ENCODE measurements at regions not wholly inside any gene's neighbourhood (a gene's known extent, or its start where the extent isn't known, plus 50 kb on each side); places are given as distances from the start of the nearest gene placed in this dataset.
"Not testable (repeated sequence)": the region's sequence is repeated elsewhere in the genome, so short reads cannot be mapped to it uniquely, and the experiment has no call there.

DNA sequence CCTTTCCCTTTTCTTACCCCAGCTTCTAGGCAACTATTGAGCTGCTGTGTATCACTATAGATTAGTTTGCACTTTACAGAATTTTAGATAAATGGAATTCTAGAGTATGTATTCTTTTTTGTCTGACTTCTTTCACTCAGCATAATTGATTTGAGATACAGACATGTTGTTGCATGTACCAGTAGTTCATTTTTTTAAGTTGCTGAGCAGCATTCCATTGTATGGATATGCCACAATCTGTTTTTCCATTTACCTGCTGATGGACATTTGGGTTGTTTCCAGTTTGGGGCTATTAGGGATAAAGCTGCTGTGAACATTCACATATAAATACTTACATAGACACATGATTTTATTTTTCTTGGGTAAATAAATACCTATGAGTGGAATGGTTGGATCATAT is 135.7 kb downstream of the IGF1 start:
- no peak for DNase-seq (ENCODE audit: low read depth)

DNA sequence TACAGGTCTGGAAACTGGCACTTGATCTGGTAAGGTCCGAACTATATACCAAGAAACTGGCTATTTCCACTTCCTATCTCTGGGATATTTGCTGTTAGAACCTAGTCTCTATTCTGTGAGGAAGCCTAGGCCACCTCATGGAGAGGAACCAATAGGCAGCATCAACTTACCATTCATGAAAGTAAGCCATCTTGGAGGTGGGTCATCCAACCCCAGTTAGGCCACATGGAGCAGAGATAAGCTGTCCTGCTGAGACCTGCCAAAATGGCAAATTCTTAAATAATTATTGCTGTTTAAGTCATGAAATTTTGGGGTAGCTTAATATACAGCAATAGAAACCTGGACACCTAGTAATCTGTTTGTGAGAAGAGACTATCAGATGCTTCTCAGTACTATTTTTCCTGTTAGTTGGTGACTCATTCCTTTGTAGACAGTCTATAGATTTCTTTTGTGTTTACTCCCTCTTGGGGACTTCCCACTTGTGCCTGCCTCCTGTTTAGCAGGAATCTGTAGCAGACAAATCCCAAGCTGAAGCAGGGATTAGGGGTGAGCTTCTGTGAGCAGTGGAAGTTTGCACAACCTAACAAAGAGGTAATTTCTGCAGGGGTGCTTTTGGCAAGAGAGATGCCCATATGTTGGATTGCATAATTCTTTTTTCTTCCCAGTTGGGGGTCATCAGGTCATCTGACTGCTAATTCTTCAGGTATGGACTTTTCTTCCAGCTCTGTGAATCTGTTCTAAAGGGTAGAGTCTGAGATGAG is 136.8 kb downstream of the IGF1 start:
- peak; percentile 5 for DNase-seq (ENCODE audit: low read depth)

DNA sequence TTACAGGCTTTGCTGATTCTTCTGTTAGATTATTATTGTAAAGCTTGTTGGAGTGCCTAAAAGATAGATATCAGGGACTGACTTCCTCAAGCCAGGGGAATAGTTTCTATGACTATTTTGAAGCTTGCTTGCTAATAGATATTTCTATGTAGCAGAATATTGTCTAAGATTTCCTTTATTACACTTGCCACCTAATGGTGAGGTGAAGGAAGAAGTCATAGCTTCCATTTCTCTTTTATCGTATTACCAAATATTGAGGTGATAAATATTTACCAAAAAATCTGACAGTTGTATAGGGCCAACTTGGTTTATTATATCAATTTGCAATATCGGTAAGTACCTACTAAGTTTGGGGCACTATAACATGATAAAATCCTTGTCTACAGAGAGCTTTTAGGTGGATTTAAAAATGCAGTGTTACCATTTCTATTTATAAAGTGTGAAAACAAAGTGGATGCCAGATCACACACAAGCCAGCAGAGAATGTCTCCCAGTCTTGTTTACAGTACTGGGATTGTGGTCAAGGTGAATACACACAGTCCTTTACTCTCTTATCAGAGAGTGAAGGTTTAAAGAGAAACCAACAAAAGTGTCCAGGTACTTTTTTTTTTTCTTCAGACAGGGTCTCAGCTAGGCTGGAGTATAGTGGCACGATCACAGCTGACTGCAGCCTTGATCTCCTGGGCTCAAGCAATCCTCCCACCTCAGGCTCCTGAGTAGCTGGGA is 137.9 kb downstream of the IGF1 start:
- DNase-seq (ENCODE audit: low read depth): no peak

DNA sequence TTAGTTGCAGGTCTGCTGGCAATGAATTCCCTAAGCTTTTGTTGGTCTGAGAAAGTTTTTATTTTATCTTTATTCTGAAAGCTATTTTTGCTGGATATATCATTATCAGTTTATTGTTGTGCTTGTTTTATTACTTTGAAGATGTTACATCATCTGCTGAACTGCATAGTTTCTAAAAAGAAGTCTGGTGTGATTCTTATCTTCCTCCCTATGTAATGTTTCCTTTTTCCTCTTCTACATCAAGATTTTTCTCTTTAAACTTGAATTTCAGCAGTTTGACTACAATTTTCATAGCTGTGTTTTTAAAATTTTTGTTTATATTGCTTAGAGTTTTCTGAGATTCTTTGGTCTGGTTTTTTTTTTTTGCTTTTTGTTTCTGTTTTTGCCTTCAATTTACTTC is 137.1 kb upstream of the PMCH start:
- DNase-seq (ENCODE audit: low read depth): no peak

DNA sequence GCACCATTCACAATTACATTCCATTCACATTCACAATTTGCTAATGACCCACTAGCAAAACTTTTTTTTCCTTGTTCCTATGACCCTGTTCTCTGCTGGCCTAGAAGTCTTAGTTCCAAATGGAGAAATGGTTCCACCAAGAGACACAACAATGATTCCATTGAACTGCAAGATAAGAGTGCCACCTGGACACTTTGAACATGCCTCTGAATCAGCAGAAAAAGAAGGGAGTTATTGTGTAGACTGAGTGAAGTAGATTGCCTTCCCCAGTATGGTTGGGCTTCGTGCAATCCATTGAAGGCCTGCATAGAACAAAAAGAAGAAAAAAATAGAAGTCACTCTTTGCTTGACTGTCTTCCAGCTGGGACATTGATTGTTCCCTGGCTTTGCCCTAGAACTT is 133.8 kb upstream of the PMCH start:
- no peak for DNase-seq (ENCODE audit: low read depth)

DNA sequence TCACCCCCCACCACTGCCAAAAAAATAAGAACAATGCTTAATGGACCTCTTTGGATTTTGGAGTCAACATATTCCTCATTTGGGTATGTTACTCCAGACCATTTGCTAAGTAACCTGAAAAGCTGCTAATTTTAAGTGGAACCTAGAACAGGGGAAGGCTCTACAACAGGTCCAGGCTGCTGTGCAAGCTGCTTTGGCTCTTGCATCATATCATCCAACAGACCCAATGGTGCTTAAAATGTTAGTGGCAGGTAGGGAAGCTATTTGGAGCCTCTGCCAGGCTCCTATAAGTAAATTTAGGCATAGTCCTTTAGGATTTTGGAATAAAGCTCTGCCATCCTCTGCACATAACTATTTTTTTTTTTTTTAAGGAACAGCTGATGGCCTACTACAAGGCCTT is 132.2 kb upstream of the PMCH start:
- DNase-seq (ENCODE audit: low read depth): no peak

DNA sequence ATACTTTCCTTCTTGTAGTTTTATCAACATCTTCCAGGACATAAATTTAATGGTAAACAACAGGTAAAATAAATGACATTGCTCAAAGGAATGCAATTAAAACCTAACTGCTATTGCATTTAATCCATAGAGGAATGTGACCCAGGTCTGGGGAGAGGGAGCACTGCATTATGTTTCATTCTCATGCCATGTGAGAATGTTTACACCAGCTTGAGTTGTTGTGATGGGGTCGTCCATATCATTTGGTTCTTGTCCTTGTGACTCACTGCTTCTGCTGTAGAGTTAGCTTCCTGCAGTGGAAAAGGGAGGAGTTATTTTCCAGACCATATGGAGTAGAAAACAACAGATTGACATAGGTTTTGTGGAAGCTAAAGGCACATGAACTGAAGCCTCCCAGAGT is 129.3 kb upstream of the PMCH start:
- DNase-seq (ENCODE audit: low read depth): no peak

DNA sequence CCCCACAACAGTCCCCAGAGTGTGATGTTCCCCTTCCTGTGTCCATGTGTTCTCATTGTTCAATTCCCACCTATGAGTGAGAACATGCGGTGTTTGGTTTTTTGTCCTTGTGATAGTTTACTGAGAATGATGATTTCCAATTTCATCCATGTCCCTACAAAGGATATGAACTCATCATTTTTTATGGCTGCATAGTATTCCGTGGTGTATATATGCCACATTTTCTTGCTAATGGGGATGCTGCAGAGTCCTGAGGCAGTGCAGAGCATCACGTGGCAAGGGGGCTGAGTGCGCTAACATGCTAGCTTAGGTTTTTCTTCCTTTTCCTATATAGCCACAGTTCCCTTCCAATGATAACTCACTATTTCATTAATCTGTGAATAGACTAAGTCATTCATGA is 127.5 kb upstream of the PMCH start:
- not testable (repeated sequence) for DNase-seq (ENCODE audit: low read depth)

DNA sequence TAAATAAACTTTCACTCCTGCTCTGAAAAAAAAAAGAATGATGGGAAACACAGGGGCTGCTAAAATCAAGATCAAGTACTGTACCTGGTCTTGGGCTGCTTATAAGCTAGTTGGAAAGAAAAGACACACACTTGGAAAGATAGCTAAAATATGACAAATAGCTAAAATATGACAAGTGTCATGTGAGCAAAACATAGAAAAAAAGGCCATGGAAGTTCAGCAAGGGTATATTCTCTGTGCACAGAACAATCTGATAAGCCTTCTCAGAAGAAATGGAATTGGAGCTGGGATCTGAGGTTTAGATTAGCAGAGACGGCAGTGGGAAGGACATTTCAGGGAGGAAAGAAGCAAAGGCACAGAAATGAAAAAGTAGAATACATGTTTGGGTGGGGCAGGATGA is 126.2 kb upstream of the PMCH start:
- no peak for DNase-seq (ENCODE audit: low read depth)

DNA sequence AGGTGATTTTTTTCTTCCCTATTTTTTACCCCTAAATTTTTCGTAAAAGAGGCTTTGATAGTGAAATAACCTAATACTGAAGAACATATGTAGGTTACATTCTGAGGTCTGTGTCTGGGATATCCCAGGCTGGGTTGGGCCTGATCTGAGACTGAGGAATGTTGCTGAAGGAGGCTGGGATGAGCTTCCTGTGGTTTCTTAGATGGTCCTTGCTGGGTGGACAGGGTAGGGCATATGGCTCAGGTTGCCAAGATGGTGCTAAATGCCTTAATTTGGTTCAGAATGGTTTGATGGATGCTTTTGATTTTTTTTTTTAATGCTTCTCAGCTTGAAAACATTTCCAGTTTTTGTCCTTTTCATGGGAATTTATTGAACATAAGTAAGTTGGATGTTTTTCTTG is 124.6 kb upstream of the PMCH start:
- DNase-seq (ENCODE audit: low read depth): no peak

DNA sequence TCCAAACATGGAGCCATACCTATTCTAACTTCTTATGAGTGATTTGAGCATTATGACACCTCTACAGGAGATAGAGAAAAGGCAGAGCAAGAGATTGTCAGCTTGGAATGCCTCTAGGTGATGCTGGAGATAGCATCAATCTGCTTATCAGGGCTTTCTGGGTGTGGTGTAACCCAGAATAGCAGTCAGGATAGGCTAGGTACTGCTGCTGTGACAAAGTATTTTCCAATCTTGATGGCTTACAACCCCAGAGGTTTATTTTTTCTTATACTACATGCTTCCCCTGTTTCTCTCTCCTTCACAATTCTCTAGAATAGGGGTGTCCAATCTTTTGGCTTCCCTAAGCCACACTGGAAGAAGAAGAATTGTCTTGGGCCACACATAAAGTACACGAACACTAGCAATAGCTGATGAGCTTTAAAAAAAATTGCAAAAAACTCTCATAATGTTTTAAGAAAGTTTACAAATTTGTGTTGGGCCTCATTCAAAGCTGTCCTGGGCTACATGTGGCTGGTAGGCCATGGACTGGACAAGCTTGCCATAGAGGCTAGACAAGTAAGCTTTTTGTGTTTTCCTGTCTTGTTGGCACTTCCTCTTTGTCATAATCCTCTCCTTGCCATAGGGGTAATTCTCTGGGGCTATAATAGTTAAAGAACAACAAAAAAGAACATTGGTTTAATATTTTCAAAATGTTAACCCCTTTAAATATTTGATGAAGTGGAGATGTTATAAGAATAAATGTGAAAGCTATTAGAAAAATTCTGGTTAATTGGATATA is 123.9 kb upstream of the PMCH start:
- DNase-seq (ENCODE audit: low read depth): no peak

DNA sequence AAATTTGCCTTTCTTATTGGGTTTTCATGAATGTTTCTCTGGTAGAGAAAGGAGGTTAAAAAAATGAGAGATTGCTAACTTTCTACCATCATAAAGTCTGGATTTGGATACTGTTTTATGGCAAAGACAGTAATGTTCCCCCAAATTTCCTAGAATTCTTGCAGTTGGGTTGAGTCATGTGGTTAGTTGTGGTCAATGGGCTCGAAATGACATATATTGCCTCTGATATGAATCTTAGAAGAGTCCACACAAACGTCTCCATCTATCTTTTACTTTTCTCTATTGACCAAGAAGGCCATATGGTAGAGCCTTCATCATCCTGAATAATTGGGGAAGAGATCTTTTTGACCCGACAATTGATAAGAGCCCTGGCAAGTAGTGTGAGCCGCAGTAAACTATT is 119.5 kb upstream of the PMCH start:
- DNase-seq (ENCODE audit: low read depth): no peak

DNA sequence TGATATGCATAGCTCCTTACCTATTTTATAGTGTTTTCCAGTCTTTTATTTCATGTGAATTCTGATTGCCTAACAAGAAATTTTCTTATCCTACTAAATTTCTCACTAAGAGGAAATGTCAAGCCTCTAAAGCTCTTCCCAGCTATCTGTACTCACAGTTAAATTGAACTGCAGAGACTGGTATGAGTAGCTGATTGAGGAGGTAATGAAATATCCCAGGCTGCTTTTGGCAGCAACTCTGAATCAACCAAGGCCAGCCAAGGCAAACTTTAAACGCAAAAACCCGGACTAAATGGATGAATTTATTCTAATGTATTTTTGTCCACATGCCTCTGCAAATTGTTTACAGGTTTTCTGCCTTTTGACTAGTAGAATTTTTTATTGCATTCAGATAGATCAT is 119.1 kb upstream of the PMCH start:
- no peak for DNase-seq (ENCODE audit: low read depth)

DNA sequence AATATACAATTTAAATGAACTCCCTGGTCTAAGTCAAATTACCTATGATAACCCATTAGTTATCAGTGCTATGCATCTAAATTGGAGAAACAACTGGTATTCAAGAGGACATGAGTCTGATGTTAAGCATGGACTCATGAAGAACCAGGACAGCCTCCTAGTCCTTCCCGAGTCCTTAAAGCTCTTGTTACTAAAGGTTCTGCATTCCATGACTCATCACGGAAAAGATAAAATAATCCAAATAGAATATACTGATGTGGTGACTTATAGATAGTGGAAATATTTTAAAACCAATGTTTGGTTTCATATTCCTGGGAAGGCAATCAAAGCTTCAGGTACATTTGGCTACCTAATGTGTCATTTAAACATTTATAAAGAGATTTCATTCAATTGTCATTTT is 117.2 kb upstream of the PMCH start:
- DNase-seq (ENCODE audit: low read depth): peak; percentile 13

DNA sequence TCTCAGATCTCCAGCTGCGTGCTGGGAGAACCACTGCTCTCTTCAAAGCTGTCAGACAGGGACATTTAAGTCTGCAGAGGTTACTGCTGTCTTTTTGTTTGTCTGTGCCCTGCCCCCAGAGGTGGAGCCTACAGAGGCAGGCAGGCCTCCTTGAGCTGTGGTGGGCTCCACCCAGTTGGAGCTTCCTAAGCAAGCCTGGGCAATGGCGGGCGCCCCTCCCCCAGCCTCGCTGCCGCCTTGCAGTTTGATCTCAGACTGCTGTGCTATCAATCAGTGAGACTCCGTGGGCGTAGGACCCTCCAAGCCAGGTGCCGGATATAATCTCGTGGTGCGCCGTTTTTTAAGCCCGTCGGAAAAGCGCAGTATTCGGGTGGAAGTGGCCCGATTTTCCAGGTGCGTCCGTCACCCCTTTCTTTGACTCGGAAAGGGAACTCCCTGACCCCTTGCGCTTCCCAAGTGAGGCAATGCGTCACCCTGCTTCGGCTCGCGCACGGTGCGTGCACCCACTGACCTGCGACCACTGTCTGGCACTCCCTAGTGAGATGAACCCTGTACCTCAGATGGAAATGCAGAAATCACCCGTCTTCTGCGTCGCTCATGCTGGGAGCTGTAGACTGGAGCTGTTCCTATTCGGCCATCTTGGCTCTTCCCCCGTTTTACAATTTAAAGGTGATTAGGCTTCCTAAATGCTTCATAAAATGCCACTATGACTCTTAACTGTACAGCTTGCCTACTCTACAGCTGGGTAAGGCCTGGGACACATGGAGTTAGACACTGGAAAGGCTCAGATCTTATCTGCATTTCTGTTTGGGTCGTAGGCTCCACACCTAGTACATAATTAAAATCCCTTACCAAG is 115.7 kb upstream of the PMCH start:
- DNase-seq (ENCODE audit: low read depth): peak; percentile 17

DNA sequence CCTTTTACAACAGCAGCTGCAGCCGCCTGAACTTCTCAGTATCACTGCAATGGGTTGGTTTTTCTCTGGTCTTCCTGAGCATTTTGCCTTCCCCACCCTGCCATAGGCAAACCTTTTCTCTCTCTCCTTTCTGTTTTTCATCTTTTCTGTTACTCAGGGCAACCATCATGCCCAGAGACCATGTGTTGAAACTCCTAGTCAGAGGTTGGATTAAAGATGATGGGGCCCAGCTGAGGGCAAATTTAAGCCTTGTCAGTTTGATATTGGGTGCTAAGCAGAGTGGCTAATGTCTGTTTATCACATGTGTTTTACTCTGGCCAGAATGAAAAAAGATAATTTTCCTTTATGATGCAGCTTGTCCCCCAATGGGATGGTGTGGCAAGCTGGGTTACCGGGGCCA is 107.9 kb upstream of the PMCH start:
- no peak for DNase-seq (ENCODE audit: low read depth)

DNA sequence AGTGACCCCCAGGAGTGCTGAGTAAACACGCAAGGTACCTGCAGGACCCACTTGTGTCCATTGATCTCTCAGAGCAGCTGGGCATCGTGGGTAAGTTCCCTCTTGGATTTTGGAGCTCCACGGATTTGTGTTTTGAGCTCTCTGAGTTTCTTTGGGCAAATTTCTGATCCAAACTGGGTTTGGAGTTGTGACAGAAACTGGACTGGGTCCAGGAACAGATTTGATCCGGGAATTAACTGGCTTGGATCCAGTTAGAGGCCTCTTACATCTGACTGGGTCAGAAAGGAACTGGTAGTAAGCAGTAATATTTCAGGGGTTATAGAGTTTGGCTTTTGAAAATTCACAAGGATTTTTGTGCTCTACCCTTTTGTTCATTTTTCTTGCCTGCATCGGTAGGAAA is 107.0 kb upstream of the PMCH start:
- not testable (repeated sequence) for DNase-seq (ENCODE audit: low read depth)

DNA sequence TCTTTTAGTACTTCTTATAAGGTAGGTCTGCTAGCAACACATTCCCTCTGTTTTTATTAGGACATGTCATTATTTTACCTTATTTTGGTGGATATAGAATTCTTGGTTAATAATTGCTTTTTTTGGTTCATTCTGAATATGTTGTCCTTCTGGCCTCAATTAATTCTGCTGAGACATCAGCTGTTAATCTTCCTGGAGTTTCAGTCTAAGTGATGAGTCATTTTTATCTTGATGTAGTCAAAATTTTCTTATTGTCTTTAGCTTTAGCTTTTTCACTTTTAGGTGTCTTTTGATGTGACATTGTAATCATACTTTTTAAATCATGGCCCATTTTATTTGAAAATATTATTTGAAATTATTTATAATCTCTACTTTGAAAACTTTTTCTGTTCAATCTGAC is 104.9 kb upstream of the PMCH start:
- no peak for DNase-seq (ENCODE audit: low read depth)

DNA sequence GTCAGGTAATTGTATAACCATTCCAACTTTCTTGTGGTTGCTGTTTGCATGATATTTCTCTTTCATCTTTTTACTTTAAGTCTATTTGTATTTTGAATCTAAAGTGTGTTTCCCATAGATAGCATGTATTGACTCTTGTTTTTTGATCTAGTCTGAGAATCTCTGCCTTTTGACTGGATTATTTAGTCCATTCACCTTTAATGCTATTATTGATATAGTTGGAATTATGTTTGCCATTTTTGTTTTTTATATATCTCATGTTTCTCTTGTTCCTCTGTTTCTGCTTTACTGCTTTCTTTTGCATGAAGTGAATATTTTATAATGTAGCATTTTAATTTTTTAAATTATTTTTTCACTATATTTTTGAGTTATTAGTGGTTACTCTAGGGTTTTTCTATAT is 103.9 kb upstream of the PMCH start:
- no peak for DNase-seq (ENCODE audit: low read depth)

DNA sequence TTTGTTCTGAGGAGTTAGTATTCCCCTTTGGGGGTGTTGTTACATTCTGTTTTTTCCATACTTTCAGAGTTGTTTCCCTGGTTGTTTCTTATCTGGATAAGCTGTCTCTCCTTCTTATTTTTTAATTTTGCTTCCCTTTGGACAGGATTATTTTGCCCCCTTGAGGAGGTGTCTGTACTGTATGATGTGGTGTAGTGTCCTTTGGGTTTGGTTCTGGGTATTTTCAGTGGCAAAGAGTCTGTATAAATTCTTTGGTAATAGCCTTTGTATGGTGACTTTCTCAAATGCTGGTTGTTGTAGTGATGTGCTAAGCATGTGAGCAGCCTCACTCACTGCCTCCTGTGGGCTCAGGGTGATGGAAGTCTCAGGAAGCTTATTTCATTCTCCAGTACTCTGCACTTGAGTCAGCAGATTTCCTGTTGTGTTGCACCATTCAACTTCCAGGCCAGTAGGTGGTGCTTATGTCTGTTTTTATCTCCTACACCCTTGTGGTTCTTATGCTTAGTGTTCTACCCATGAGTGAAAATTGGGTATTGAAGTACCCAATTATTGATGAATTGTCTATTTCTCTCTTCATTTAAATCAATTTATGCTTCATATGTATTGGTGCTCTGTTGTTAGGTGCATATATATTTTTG is 103.3 kb upstream of the PMCH start:
- peak; percentile 51 for DNase-seq (ENCODE audit: low read depth)

DNA sequence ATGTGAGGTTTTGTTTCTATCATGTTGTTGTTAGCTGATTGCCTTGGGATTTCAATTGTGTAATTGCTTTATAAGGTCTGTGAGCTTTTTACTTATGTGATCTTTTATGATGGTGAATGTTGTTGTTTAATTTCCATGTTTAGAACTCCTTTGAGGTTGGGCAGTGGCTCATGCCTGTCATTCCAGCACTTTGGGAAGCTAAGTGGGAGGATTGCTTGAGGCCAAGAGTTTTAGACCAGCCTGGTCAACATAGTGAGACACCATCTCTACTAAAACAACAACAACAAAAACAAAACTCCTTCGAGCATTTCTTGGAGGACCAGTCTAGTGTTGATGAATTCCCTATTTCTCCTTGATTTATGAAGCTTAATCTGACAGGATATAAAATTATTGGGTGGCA is 102.1 kb upstream of the PMCH start:
- DNase-seq (ENCODE audit: low read depth): no peak

All from Daoy (cell line).